ENCODE measurements at regions not wholly inside any gene's neighbourhood (a gene's known extent, or its start where the extent isn't known, plus 50 kb on each side); places are given as distances from the start of the nearest gene placed in this dataset.
A peak's percentile ranks its signal among the peaks of the same experiment; 100 is the strongest.

GRCh38 chr13:58547419-58547818 is 915.9 kb downstream of the PCDH17 start:
- intact Hi-C loops (cut with DNase I): no loop called here
- no peak for DNase-seq (ENCODE audit: low spot score)

- intact Hi-C loops (cut with DNase I): no loop called here
These were observed 934.6 kb downstream of the PCDH17 start for GRCh38 chr13:58566176-58566575.

GRCh38 chr13:58573743-58574142 is 942.2 kb downstream of the PCDH17 start:
- no peak for DNase-seq (ENCODE audit: low spot score)
- intact Hi-C loops (cut with DNase I): no loop called here

More at GRCh38 chr13:58566176-58566575, 934.6 kb downstream of the PCDH17 start:
- no peak for DNase-seq (ENCODE audit: low spot score)

- no peak for DNase-seq (ENCODE audit: low spot score)
- intact Hi-C loops (cut with DNase I): no loop called here
These were observed 943.2 kb downstream of the PCDH17 start for GRCh38 chr13:58574791-58575190.

GRCh38 chr13:58579468-58579867 is 947.9 kb downstream of the PCDH17 start:
- no peak for DNase-seq (ENCODE audit: low spot score)
- intact Hi-C loops (cut with DNase I): no loop called here

- no peak for DNase-seq (ENCODE audit: low spot score)
These were observed 952.4 kb downstream of the PCDH17 start for GRCh38 chr13:58583966-58584365.

GRCh38 chr13:58584610-58585009 is 953.1 kb downstream of the PCDH17 start:
- intact Hi-C loops (cut with DNase I): no loop called here

More at GRCh38 chr13:58583966-58584365, 952.4 kb downstream of the PCDH17 start:
- intact Hi-C loops (cut with DNase I): no loop called here

GRCh38 chr13:58587183-58587582 is 955.6 kb downstream of the PCDH17 start:
- DNase-seq (ENCODE audit: low spot score): no peak
- intact Hi-C loops (cut with DNase I): no loop called here

More at GRCh38 chr13:58584610-58585009, 953.1 kb downstream of the PCDH17 start:
- DNase-seq (ENCODE audit: low spot score): no peak

GRCh38 chr13:58592052-58592451 is 960.5 kb downstream of the PCDH17 start:
- DNase-seq (ENCODE audit: low spot score): no peak
- intact Hi-C loops (cut with DNase I): no loop called here

GRCh38 chr13:58592786-58593185 is 961.2 kb downstream of the PCDH17 start:
- no peak for DNase-seq (ENCODE audit: low spot score)
- intact Hi-C loops (cut with DNase I): no loop called here

- intact Hi-C loops (cut with DNase I): no loop called here
- no peak for DNase-seq (ENCODE audit: low spot score)
These were observed 963.4 kb downstream of the PCDH17 start for GRCh38 chr13:58594747-58595600.

- intact Hi-C loops (cut with DNase I): no loop called here
- no peak for DNase-seq (ENCODE audit: low spot score)
These were observed 966.0 kb downstream of the PCDH17 start for GRCh38 chr13:58597552-58597951.

- intact Hi-C loops (cut with DNase I): no loop called here
- DNase-seq (ENCODE audit: low spot score): no peak
These were observed 966.7 kb downstream of the PCDH17 start for GRCh38 chr13:58598241-58598640.

GRCh38 chr13:58611117-58611516 is 979.6 kb downstream of the PCDH17 start:
- intact Hi-C loops (cut with DNase I): no loop called here
- peak; percentile 51 for DNase-seq (ENCODE audit: low spot score)

GRCh38 chr13:58617880-58618665 is 986.5 kb downstream of the PCDH17 start:
- no peak for DNase-seq (ENCODE audit: low spot score)
- intact Hi-C loops (cut with DNase I): no loop called here

GRCh38 chr13:58619396-58620113 is 988.0 kb downstream of the PCDH17 start:
- no peak for DNase-seq (ENCODE audit: low spot score)
- intact Hi-C loops (cut with DNase I): no loop called here

GRCh38 chr13:58620176-58620575 is 988.6 kb downstream of the PCDH17 start:
- intact Hi-C loops (cut with DNase I): no loop called here
- no peak for DNase-seq (ENCODE audit: low spot score)

- DNase-seq (ENCODE audit: low spot score): peak; percentile 59
These were observed 994.3 kb downstream of the PCDH17 start for GRCh38 chr13:58625703-58626389.

GRCh38 chr13:58630794-58631193 is 999.2 kb downstream of the PCDH17 start:
- DNase-seq (ENCODE audit: low spot score): no peak
- intact Hi-C loops (cut with DNase I): no loop called here

More at GRCh38 chr13:58625703-58626389, 994.3 kb downstream of the PCDH17 start:
- intact Hi-C loops (cut with DNase I): no loop called here

All from posterior vena cava (tissue), 2 donors.